ENCODE measurements at regions not wholly inside any gene's neighbourhood (a gene's known extent, or its start where the extent isn't known, plus 50 kb on each side); places are given as distances from the start of the nearest gene placed in this dataset.
"Not testable (repeated sequence)": the region's sequence is repeated elsewhere in the genome, so short reads cannot be mapped to it uniquely, and the experiment has no call there.

DNA sequence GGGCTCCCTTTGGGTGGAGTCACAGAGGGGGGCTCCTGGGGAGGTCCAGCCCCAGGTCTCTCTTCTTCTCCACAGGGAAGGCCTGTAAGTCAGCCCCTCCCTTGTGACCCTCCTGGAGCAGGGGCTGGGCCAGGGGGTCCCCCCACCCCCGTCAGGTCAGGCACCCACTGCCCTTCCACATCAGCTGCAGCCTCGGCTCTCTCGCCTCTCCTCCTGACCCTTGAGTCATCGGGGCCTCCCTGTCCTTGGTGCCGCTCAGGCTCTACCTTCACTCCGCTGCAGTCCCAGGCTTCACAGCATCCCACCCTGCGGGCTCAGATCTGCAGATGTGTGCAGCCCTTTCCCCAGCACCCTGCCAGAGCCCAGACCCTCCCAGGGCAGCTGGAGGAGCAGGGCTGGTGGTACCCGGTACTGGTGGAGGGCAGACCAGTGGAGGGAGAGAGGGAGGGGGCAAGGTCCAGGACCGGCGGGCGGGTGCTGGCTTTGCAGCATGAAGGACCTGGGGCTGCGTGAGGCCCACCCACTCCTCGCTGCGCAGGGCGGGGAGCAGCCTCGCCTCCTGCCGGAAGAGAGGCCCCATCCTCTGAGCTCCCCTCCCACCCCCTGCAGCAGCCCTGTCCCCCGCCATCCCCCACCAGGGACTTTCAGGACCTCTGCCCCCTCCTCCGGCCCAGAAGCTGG, 117.1 kb downstream of the FAM53A start:
- no peak overlapping the region for H3K4me3 ChIP-seq
- DNase-seq (ENCODE audit: low read depth in 1 of 2, low spot score in 1 of 2): no peak
- TF ChIP-seq, protein P1, sequence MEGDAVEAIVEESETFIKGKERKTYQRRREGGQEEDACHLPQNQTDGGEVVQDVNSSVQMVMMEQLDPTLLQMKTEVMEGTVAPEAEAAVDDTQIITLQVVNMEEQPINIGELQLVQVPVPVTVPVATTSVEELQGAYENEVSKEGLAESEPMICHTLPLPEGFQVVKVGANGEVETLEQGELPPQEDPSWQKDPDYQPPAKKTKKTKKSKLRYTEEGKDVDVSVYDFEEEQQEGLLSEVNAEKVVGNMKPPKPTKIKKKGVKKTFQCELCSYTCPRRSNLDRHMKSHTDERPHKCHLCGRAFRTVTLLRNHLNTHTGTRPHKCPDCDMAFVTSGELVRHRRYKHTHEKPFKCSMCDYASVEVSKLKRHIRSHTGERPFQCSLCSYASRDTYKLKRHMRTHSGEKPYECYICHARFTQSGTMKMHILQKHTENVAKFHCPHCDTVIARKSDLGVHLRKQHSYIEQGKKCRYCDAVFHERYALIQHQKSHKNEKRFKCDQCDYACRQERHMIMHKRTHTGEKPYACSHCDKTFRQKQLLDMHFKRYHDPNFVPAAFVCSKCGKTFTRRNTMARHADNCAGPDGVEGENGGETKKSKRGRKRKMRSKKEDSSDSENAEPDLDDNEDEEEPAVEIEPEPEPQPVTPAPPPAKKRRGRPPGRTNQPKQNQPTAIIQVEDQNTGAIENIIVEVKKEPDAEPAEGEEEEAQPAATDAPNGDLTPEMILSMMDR (IDR thresholded peaks at IDR 0.05; ENCODE audit: low read depth, low read length): no peak
- no peaks in the 10 kb centered on the region for H3K9me3 ChIP-seq (ENCODE audit: low read depth)
- no peaks in the 10 kb centered on the region for H3K27me3 ChIP-seq
- H3K4me1 ChIP-seq (ENCODE audit: low read depth): peaks cover 8% of the 10 kb centered on the region
- no peak overlapping the region for H3K27ac ChIP-seq
- no peaks in the 10 kb centered on the region for H3K36me3 ChIP-seq

DNA sequence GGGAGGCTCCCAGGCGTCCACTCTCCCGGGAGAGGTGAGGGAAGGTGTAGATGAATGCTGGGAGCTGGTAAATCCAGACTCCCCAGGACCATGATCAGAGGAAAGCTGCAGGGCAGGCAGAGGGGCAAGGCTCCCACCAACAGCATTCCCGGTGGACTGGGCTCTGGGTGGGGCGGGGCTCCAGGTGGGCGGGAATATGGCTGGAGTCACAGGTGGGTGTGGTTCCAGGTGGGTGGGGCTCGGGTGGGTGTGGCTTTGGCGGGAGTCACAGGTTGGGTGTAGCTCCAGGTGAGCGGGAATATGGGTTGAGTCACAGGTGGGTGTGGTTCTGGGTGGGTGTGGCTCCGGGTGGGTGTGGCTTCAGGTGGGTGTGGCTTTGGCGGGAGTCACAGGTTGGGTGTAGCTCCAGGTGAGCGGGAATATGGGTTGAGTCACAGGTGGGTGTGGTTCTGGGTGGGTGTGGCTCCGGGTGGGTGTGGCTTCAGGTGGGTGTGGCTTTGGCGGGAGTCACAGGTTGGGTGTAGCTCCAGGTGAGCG, 117.7 kb downstream of the FAM53A start:
- not testable (repeated sequence) for H3K27me3 ChIP-seq

DNA sequence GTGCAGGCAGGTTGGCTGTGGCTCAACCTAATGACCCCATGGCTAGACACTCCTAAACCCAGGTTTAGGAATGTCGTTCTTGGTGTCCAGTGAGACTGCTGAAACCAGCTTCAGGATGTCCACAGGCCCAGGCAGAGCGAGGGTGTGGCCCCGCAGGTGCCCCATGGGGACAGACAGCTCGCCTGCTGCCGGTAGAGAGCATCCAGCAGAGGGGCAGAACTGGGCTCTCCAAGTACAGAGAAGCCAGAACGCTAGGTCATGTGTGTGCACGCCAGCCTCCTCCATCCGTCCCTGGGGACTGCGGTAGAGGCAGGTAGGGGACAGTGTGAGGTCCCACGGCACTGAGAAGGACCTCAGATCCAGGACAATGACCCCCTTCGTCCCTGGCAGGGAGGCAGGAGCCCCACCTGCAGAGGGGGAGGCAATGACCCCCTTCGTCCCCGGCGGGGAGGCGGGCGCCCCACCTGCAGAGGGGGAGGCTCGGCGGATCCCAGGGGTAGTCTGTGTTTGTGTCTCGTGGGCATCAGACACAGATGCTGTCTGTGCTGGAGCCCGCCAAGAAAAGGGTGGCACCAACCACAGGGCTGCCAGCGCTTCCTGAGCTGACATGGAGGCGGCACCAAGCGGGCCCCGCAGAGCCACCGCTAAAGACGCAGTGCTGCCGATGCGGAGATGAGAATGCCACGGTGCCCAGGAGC, 118.4 kb downstream of the FAM53A start:
- no peaks in the 10 kb centered on the region for H3K4me1 ChIP-seq (ENCODE audit: low read depth)
- DNase-seq (ENCODE audit: low read depth in 1 of 2, low spot score in 1 of 2): no peak
- H3K36me3 ChIP-seq: no peaks in the 10 kb centered on the region

More for the DNA sequence above, 117.7 kb downstream of the FAM53A start:
- DNase-seq (ENCODE audit: low read depth in 1 of 2, low spot score in 1 of 2); H3K4me3 ChIP-seq; H3K36me3 ChIP-seq; H3K4me1 ChIP-seq (ENCODE audit: low read depth); H3K9me3 ChIP-seq (ENCODE audit: low read depth); H3K27ac ChIP-seq: not testable (repeated sequence)

DNA sequence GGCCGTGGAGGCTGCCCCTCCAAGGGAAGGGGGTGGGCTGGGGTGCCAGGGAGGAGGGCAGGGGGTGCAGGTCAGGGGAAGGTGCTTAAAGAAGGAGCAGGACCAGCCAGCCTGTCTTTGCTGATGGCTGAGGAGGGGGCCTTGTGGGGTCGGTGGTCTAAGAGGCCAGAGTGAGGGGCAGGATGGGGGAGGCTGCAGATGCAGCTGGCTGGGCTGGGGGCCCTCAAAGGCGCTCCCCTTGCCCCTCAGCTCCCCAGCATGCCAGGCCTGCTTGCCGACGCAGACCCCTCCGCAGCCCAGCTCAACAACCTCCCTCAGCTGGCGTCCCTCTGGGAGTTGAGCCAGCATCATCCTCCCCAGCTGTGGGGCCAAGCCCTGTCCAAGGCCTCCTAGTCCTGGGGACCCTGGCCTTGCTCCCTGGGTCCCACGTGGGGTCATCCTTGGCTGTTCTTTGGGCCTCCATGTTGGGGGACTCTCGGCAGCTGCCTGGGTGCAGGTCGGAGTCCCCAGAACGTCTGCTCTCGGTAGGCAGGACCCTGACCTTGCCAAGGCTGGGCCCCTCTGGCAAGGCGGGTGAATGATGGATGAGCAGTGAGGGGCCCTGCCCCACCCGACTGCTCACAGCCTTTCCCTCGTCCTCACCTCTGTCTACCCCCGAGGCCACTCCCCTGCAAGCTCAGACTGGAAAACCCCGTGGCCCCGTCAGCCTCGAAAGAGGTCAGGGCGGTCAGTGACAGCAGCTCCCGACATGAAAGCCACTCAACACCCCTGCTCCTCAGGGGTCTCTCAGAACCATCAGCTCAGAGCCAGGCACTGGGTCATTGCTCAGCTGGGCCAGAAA, 119.4 kb downstream of the FAM53A start:
- H3K4me3 ChIP-seq: no peak overlapping the region
- H3K4me1 ChIP-seq (ENCODE audit: low read depth): no peaks in the 10 kb centered on the region
- no peak for DNase-seq (ENCODE audit: low read depth in 1 of 2, low spot score in 1 of 2)
- H3K9me3 ChIP-seq (ENCODE audit: low read depth): no peaks in the 10 kb centered on the region
- no peaks in the 10 kb centered on the region for H3K27me3 ChIP-seq
- H3K27ac ChIP-seq: no peak overlapping the region
- no peaks in the 10 kb centered on the region for H3K36me3 ChIP-seq
- TF ChIP-seq, protein P1 (IDR thresholded peaks at IDR 0.05; ENCODE audit: low read depth, low read length): no peak

More for the DNA sequence above, 118.4 kb downstream of the FAM53A start:
- Histone ChIP-seq H3K4me3 (no peak overlapping the region), H3K27me3 (no peaks in the 10 kb centered on the region), H3K9me3 (ENCODE audit: low read depth) (no peaks in the 10 kb centered on the region), H3K27ac (no peak overlapping the region)
- TF ChIP-seq, protein P1 (IDR thresholded peaks at IDR 0.05; ENCODE audit: low read depth, low read length): no peak

DNA sequence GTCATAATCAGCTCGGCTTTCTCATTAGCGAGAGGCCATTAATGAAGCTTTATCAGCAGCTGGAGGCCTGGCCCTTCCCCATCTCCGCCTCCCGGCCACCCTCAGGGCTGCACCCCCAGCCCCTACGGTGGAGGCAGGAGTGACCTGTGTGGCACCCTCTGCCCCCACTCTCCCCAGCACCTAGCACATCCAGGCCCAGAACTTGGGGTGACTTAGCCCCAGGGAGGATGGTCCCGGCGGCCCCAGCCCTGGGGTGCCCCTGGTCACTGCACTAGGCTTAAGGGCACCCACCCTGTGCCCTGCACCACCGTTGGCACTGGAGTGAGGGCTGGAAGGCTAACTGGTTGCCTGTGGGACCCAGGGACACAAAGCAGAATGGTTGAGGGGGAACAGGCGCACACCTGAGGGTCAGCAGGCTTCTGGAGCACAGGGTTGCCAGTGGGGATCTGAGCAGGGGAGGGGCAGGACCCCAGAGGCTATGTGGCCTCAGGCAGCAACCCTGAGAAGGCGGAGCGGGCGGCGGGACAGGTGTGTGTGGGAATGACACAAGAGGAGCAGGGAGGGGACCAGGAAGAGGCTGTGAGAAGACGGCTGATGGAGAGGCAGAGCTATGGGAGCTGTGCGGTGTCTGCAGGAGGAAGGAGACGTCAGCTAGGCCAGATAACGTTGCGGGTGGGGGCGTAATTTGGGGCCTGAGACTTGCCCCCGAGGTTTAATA, 120.2 kb downstream of the FAM53A start:
- Histone ChIP-seq H3K36me3 (no peaks in the 10 kb centered on the region), H3K27ac (no peak overlapping the region), H3K9me3 (ENCODE audit: low read depth) (no peaks in the 10 kb centered on the region), H3K4me3 (no peak overlapping the region), H3K27me3 (no peaks in the 10 kb centered on the region), H3K4me1 (ENCODE audit: low read depth) (no peaks in the 10 kb centered on the region)
- DNase-seq (ENCODE audit: low read depth in 1 of 2, low spot score in 1 of 2): no peak
- TF ChIP-seq, protein P1 (IDR thresholded peaks at IDR 0.05; ENCODE audit: low read depth, low read length): no peak

All from cardiac muscle cell (in vitro differentiated cells and primary cell).